ENCODE measurements at regions not wholly inside any gene's neighbourhood (a gene's known extent, or its start where the extent isn't known, plus 50 kb on each side); places are given as distances from the start of the nearest gene placed in this dataset.
A peak's percentile ranks its signal among the peaks of the same experiment; 100 is the strongest.
"Not testable (repeated sequence)": the region's sequence is repeated elsewhere in the genome, so short reads cannot be mapped to it uniquely, and the experiment has no call there.

DNA sequence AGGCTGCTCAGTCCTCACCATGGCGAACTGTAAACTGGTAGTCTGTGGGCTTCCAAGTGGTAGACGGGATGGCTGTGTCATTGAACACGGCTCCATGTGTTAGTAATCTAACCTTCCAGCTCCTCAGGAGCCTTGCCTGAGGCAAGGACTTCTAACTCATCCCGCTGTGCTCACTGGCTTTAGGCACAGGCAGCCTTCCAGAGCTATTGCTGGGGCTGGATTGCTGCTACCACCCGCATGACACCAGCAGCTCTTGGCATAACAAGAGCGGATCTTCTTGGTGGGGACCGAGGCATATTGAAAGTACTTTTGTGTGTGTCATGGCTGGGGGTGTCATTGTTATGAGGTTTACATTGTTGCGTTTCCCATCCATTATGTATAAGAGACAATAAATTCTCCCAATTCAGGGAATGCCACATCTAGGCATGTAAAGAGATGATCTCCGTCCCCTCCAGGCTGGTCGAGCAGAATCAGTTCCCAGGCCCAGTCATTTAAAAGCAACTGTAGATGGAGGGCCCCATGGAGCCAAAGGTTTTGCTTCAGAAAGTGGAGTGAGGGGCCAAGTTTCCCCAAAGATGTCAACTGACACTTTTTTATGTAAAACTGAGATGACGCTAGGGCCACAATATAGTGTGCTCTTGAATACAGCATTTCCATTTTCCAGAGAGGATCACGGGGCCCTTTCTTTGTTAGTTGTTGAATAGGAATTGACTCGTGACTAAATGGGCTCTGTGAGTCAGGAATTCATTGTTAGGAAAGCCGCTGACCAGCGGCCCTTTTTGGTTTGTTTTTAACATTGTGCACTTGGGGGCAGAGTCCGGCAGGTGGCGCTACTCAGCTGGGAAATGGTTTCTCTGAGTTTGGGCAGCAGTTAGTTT is 759.5 kb downstream of the TAF11L14 start:
- intact Hi-C loops (cut with DNase I, micrococcal nuclease), result loop anchor here in 1 of 2 donors (5.0 kb wide), 1 partner anchor 303 kb away; no protein-coding TSS in a partner anchor
- H3K4me1 ChIP-seq (ENCODE audit: low read depth), result peaks cover 13% of the 10 kb centered on the region
- TF ChIP-seq, protein P1, sequence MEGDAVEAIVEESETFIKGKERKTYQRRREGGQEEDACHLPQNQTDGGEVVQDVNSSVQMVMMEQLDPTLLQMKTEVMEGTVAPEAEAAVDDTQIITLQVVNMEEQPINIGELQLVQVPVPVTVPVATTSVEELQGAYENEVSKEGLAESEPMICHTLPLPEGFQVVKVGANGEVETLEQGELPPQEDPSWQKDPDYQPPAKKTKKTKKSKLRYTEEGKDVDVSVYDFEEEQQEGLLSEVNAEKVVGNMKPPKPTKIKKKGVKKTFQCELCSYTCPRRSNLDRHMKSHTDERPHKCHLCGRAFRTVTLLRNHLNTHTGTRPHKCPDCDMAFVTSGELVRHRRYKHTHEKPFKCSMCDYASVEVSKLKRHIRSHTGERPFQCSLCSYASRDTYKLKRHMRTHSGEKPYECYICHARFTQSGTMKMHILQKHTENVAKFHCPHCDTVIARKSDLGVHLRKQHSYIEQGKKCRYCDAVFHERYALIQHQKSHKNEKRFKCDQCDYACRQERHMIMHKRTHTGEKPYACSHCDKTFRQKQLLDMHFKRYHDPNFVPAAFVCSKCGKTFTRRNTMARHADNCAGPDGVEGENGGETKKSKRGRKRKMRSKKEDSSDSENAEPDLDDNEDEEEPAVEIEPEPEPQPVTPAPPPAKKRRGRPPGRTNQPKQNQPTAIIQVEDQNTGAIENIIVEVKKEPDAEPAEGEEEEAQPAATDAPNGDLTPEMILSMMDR (IDR thresholded peaks at IDR 0.05), result peak; percentile 64
- H3K36me3 ChIP-seq (ENCODE audit: low read depth), result no peaks in the 10 kb centered on the region
- peak; percentile 75 for ATAC-seq
- no peaks in the 10 kb centered on the region for H3K9me3 ChIP-seq
- DNase-seq, result peak in 2 of 3 donors; percentile 69 to 77
- no peak overlapping the region for H3K4me3 ChIP-seq

- peaks cover 13% of the 10 kb centered on the region for H3K4me1 ChIP-seq (ENCODE audit: low read depth)
- no peak for ATAC-seq
- no peak overlapping the region for H3K4me3 ChIP-seq
- H3K36me3 ChIP-seq (ENCODE audit: low read depth), result no peaks in the 10 kb centered on the region
- intact Hi-C loops (cut with DNase I, micrococcal nuclease), result loop anchor here in 1 of 2 donors (5.0 kb wide), 1 partner anchor 303 kb away; no protein-coding TSS in a partner anchor
- H3K9me3 ChIP-seq, result no peaks in the 10 kb centered on the region
- DNase-seq, result no peak
- TF ChIP-seq, protein P1 (IDR thresholded peaks at IDR 0.05), result no peak
Observed at GRCh38 chr5:18394443-18394804, 760.2 kb downstream of the TAF11L14 start.

DNA sequence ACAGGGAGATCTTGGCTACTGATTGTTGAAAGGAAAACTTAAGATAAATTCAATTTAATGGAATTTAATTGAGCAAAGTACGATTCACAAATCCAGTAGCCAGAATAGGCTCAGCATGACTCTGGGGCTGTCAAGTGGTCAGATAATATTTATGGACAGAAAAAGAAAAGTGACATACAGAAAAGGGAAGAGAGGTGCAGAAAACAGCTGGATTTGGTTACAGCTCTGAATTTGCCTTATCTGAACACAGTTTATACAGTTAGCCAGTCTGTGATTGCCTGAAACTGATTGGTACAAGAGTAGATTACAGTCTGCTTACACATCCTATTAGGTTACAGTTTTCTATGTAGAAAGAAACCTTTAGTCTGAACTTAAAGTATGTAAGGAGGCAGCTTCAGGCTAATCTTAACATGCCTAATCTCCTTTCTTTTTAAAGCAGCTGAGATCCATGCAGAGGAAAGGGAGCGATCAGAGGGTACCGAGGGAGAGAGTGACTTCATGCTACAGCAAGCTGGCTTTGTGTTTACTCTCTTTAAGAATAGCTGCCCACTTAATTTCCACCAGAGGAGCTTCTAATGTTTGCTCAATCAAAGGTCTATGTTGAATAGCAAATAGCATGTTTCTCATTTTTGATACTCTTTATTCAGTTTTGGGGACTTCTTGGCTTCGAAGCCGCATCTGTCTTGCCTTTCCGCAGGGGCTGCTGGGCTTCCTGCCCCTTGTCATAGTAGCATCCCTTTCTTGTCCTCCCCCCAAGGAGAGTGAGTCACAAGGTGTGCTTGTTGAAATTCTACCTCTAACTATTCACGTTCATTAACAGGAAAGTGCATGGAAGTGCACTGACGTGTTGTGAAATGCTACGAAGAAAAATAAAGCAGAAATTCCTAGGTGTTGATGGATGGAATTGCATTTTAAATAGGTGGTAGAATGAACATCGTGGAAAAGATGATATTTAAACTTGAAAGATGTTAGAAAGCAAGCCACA is 761.2 kb downstream of the TAF11L14 start:
- no peak for DNase-seq
- no peak for ATAC-seq
- TF ChIP-seq, protein P1 (IDR thresholded peaks at IDR 0.05), result no peak
- intact Hi-C loops (cut with DNase I, micrococcal nuclease), result no loop called here
- Histone ChIP-seq H3K36me3 (ENCODE audit: low read depth) (no peaks in the 10 kb centered on the region), H3K4me3 (no peak overlapping the region), H3K4me1 (ENCODE audit: low read depth) (peaks cover 13% of the 10 kb centered on the region), H3K9me3 (no peaks in the 10 kb centered on the region)

GRCh38 chr5:18397371-18397770 is 763.1 kb downstream of the TAF11L14 start:
- Histone ChIP-seq H3K4me1 (ENCODE audit: low read depth) (peaks cover 13% of the 10 kb centered on the region), H3K4me3 (no peak overlapping the region), H3K36me3 (ENCODE audit: low read depth) (no peaks in the 10 kb centered on the region), H3K9me3 (no peaks in the 10 kb centered on the region)
- DNase-seq, result peak in 1 of 3 donors; percentile 20
- TF ChIP-seq, protein P1 (IDR thresholded peaks at IDR 0.05), result no peak
- intact Hi-C loops (cut with DNase I, micrococcal nuclease), result no loop called here
- peak; percentile 91 for ATAC-seq

DNA sequence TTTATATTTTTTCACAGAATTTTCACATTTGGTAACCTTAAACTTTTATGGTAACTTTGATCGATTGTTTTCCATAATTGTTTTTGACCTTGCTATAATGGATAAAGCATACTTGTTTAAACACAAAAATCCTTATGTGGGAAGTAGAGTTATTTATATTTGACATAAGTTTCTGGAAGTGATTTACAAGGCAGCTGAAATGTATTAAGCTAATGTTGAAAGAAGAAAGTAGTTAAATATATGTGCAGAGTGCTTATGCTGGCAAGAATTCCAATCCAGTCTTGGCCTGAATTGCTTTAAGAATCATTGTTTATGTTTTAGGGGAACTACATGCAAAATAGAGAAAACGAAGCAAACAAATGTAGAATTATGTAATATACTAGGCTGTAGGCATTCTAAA is 763.6 kb downstream of the TAF11L14 start:
- H3K4me1 ChIP-seq (ENCODE audit: low read depth), result peaks cover 13% of the 10 kb centered on the region
- no peaks in the 10 kb centered on the region for H3K36me3 ChIP-seq (ENCODE audit: low read depth)
- H3K9me3 ChIP-seq, result no peaks in the 10 kb centered on the region
- ATAC-seq (no peak), DNase-seq (no peak)
- H3K4me3 ChIP-seq, result no peak overlapping the region
- TF ChIP-seq, protein P1 (IDR thresholded peaks at IDR 0.05), result no peak
- intact Hi-C loops (cut with DNase I, micrococcal nuclease), result no loop called here

- H3K4me3 ChIP-seq; intact Hi-C loops (cut with DNase I, micrococcal nuclease); DNase-seq; ATAC-seq; H3K9me3 ChIP-seq; H3K36me3 ChIP-seq (ENCODE audit: low read depth): not testable (repeated sequence)
- H3K4me1 ChIP-seq (ENCODE audit: low read depth), result peaks cover 13% of the 10 kb centered on the region
Observed at GRCh38 chr5:18399461-18400327, 765.4 kb downstream of the TAF11L14 start.
